NCI-H446 (cell line): ENCODE measurements at regions not wholly inside any gene's neighbourhood (a gene's known extent, or its start where the extent isn't known, plus 50 kb on each side); places are given as distances from the start of the nearest gene placed in this dataset.
A peak's percentile ranks its signal among the peaks of the same experiment; 100 is the strongest.

Source experiments
- DNase-seq, 2 experiments: peaks; one replicate each; lab custom pipeline; 2025; lab: John Stamatoyannopoulos, UW

DNA sequence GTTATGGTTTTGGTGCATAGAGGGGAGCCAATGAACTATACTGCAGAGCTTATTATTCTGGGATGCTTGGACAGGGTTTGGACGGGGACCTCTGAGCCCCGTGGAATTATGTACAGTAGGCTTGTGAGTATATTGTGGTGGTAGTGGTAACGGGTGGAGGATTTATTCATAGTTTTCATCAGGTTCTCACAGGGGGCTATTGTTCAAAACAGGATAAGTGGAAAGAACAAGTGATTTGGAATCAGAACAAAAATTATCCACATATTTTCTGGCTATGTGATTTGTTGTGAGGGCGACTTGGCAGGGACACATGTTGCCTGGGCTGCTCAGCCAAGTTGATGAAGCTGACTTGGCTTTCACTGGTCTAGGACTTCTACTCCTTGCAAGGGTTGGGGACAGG is 64.6 kb upstream of the ELOVL5 start:
- peak in 1 of 2 experiments; percentile 11 for DNase-seq

DNA sequence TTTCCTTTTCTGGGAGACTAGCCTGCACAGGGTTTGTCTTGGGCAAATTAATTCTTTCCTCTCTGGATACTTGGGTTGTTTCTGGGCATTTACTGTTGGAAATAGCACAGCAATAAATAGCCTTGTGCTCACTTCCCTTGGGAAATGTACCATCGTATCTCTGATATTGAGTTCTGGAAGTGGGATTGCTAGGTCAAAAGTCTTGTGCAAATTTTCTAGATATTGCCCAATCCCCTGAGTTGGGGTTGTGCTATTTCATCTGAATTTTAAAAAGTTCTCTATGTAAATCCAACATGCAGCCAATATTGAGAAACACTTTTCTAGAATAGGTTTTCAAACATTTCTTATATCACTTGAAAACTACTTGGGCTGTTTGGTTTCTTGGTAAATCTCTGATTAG is 64.0 kb upstream of the ELOVL5 start:
- DNase-seq = no peak

DNA sequence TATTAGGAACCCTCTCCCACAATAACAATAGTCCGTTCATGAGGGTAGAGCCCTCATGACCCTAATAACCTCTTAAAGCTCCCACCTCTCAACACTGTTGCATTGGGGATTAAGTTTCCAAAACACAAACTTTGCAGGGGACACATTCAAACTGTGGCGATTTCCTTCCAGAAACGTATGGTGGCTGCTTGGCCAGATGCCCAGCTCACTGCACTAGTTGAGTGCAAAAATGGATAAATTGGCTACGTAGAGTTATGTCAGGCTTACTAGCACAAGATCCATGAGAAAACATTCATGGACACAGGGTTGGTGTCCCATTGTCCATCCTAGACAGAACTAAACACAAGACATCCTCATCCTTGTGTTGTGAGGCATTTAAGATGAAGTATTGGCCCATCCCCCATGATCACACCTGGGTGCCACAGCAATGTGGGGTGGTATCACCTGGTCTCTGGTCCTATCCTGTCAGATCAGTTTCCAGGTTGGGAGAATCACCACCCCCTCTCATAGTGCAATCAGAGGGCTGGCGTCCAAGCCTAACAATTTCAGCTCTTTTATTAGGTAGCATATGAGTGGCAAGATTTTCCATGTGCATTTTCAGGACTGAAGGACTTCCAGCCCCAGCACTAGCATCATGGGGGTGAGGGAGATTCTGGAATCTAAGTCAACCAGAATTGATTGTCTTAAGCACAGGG is 63.4 kb upstream of the ELOVL5 start:
- peak in 1 of 2 experiments; percentile 44 for DNase-seq

DNA sequence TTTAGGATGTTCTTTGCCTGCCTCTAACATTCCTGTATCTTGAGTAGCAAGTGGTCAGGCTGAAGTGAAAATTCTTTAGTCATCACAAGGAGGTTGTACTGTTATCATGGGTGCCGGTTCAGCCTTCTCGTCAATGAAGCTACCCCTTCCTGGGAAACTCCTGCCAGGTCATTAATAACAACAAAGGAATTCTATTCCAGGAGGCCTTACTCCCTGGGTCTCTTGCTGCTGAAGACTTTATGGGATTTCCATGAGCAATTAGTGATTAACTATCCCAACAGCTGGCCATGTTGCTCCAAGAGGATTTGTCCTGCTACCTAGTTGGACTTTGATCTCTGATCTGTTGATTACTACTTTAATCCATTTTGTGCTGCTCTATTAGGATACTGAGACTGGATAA is 62.7 kb upstream of the ELOVL5 start:
- DNase-seq = no peak

DNA sequence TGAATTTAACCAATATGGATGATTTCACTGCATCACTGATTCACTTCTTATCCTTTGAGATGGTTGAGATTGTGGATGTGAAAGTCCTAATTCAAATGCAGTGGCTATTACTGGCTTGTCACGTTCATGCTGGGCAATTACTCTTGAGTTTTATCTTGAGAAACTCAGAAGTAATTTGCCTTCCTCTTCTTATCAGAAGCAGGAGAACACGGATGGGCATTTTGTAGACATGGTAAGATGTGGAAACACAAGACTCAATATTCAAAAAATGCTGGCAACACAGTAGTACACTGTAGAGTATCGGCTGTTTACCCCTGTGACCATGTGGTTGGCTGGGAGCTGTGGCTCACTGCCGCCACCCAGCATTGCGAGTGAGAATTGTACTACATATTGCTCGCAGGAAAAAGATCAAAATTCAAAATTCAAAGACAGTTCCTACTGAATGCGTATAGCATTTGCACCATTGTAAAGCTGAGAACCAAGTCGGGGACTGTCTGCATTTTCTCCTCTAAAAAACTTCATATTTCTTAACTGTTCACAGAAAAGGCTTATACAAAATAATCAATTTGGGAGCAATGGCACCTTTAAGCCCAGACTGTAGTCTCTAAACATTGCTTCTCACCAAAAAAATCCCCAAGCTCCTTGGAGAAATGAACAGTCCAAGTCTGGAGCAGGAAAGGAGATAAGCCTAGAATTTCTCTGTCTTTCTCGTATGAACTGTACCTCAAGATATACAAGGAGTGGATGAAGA is 61.9 kb upstream of the ELOVL5 start:
- peak in 1 of 2 experiments; percentile 9 for DNase-seq

DNA sequence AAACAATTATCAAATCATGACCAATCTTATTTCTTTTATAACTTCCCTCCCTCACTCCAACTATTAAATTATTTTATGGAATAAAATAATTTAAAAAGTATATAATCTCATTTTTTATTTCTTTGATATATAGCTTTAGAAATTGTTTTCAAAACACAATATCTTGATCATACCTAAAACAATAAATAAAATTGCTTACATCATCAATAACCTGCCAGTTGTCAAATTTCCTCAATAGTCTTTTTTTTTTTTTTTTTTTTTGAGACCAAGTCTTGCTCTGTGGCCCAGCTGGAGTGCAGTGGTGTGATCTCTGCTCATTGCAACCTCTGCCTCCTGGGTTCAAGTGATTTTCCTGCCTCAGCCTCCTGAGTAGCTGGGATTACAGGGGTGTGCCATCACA is 60.1 kb upstream of the ELOVL5 start:
- DNase-seq = no peak

DNA sequence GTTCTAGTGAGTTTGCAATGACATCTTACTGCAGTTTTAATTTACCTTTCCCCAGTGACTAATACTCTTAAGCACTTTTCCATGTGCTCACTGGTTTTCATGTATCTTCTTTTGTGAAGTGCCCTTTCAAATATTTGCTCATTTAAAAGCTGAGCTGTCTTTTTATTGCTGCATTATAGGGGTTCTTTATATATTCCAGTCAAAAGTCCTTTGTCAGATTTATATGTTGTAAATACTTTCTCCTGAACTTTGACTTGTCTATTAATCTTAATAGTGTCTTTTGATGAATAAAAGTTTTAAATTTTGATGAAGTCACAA is 50.2 kb upstream of the ELOVL5 start:
- no peak for DNase-seq

DNA sequence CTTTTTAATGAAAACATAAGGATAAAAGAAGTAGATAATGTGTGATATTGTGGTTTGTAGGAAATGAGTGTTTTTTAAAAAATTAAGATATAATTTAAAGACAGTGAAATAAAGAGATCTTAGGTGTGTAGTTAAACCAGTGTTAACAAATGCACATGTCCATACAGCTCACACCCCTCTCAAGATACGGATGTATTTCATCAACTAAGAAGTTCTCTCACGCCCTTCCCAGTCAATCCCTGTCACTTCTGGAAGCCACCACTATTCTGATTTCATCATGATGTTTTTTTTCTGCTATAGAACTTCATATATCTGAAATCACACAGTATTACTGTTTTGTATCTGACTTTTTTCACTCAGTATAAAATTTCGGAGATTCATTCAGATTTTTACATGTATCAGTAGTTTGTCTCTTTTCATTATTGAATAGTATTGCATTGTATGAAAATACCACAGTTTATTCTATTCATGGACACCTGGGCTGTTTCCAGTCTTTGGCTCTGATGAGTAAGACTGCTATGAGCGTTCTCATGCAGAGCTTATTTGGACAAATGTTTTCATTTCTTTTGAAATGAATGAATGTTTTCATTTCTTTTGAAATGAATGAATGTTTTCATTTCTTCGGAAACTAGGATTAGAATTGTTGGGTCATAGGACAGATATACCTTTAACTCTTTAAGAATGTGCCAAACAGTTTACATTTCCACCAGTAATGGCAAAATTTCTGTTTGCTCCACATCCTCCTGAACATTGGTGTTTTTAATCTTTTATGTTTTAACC is 49.7 kb upstream of the ELOVL5 start:
- no peak for DNase-seq
